GM23338 (cell line): ENCODE measurements at regions not wholly inside any gene's neighbourhood (a gene's known extent, or its start where the extent isn't known, plus 50 kb on each side); places are given as distances from the start of the nearest gene placed in this dataset.

Experiments
- ATAC-seq: fragments of 200-7000 bp; cut with Tn5 transposase; 3 replicates; pipeline ENCODE4 v1.9.1; 2020
- DNase-seq: peaks from one replicate; pipeline ENCODE4 v3.0.0-alpha.2; 2015; ENCODE audit warnings: low spot score
- H2AFZ ChIP-seq: fragments of 200-600 bp; sonication (generic); 2 replicates; pipeline ENCODE4 v1.8.0; 2016; ENCODE audit warnings: antibody characterized with exemption, mild to moderate bottlenecking, moderate library complexity
- H3F3A ChIP-seq: fragments of 200-600 bp; sonication (generic); replicated peaks from 2 replicates; pipeline ENCODE4 v1.8.0; 2017; ENCODE audit warnings: antibody characterized with exemption, mixed run types, low read depth
- H3K27ac ChIP-seq: fragments of 200-600 bp; sonication (generic); 2 replicates; pipeline ENCODE4 v1.6.1; 2016; ENCODE audit warnings: low read depth
- H3K27me3 ChIP-seq: fragments of 200-600 bp; sonication (generic); 2 replicates; pipeline ENCODE4 v1.8.0; 2016; ENCODE audit warnings: mild to moderate bottlenecking, mixed run types, moderate library complexity; ENCODE audit not compliant: insufficient read depth
- H3K36me3 ChIP-seq: fragments of 200-600 bp; sonication (generic); 2 replicates; pipeline ENCODE4 v1.8.0; 2016; ENCODE audit warnings: mild to moderate bottlenecking; ENCODE audit not compliant: insufficient read depth
- H3K4me1 ChIP-seq: fragments of 200-600 bp; sonication (generic); 2 replicates; pipeline ENCODE4 v1.8.0; 2016; ENCODE audit warnings: mild to moderate bottlenecking, moderate library complexity; ENCODE audit not compliant: insufficient read depth
- H3K4me2 ChIP-seq: fragments of 200-600 bp; sonication (generic); 2 replicates; pipeline ENCODE4 v1.7.1; 2017; ENCODE audit warnings: mixed run types
- H3K4me3 ChIP-seq: fragments of 200-600 bp; sonication (generic); 2 replicates; pipeline ENCODE4 v1.6.1; 2016; ENCODE audit warnings: mixed run types
- H3K79me2 ChIP-seq: fragments of 200-600 bp; sonication (generic); replicated peaks from 2 replicates; pipeline ENCODE4 v1.8.0; 2017; ENCODE audit warnings: mild to moderate bottlenecking; ENCODE audit not compliant: insufficient read depth
- H3K9me2 ChIP-seq: fragments of 200-600 bp; sonication (generic); 2 replicates; pipeline ENCODE4 v1.8.0; 2017; ENCODE audit not compliant: insufficient read depth
- H4K20me1 ChIP-seq: fragments of 200-600 bp; sonication (generic); replicated peaks from 2 replicates; pipeline ENCODE4 v1.8.0; 2017; ENCODE audit warnings: mild to moderate bottlenecking; ENCODE audit not compliant: insufficient read depth
- H3K27ac Mint-ChIP-seq: 2 replicates; pipeline ENCODE4 v1.8.0; 2020; ENCODE audit warnings: inconsistent platforms, mild to moderate bottlenecking, moderate library complexity, mixed read lengths
- H3K27me3 Mint-ChIP-seq: 3 replicates; pipeline ENCODE4 v1.8.0; 2022; ENCODE audit warnings: low read depth, mild to moderate bottlenecking, moderate library complexity, mixed read lengths, inconsistent platforms; ENCODE audit not compliant: insufficient read depth, poor library complexity
- H3K36me3 Mint-ChIP-seq: 3 replicates; pipeline ENCODE4 v1.8.0; 2021; ENCODE audit warnings: low read depth, mild to moderate bottlenecking, inconsistent platforms, moderate library complexity, mixed read lengths
- H3K4me1 Mint-ChIP-seq: 3 replicates; pipeline ENCODE4 v1.8.0; 2020; ENCODE audit warnings: mild to moderate bottlenecking, inconsistent platforms, mixed read lengths
- H3K4me3 Mint-ChIP-seq: 3 replicates; pipeline ENCODE4 v1.8.0; 2021; ENCODE audit warnings: moderate library complexity, mild to moderate bottlenecking, inconsistent platforms, mixed read lengths
- H3K9me3 Mint-ChIP-seq: 3 replicates; pipeline ENCODE4 v1.8.0; 2020; ENCODE audit warnings: moderate library complexity, mild to moderate bottlenecking, inconsistent platforms, mixed read lengths
- CREB1 ChIP-seq: fragments of 250-450 bp; sonication (Bioruptor Pico); IDR thresholded peaks from 2 replicates; pipeline ENCODE4 v1.5.0; 2020; ENCODE audit warnings: low read depth, mild to moderate bottlenecking, moderate library complexity
- CTCF ChIP-seq, 2 experiments: fragments of 200-600 bp in 1 of 2; sonication (generic) in 1 of 2; conservative IDR thresholded peaks; 2 replicates each; pipeline versions ENCODE4 v1.5.1 to v1.6.1; 2016 to 2017; ENCODE audit warnings: antibody characterized with exemption in 2 of 2, low read depth in 2 of 2, mild to moderate bottlenecking in 2 of 2, moderate library complexity in 1 of 2
- ETS1 ChIP-seq: IDR thresholded peaks from 2 replicates; pipeline ENCODE4 v1.6.1; 2016; ENCODE audit warnings: antibody characterized with exemption
- EZH2 ChIP-seq: fragments of 200-600 bp; sonication (generic); IDR thresholded peaks from one replicate; pipeline ENCODE4 v1.8.0; 2017; ENCODE audit warnings: antibody characterized with exemption, mild to moderate bottlenecking, low read depth; ENCODE audit not compliant: unreplicated experiment
- JUNB ChIP-seq: IDR thresholded peaks from one replicate; pipeline ENCODE4 v1.6.1; 2016; ENCODE audit warnings: antibody characterized with exemption; ENCODE audit not compliant: unreplicated experiment
- NANOG ChIP-seq: IDR thresholded peaks from 2 replicates; pipeline ENCODE4 v1.6.1; 2016; ENCODE audit warnings: antibody characterized with exemption, borderline replicate concordance
- POLR2AphosphoS5 ChIP-seq: IDR thresholded peaks from 2 replicates; pipeline ENCODE4 v1.6.1; 2016; ENCODE audit warnings: antibody characterized with exemption, low read depth
- REST ChIP-seq: IDR thresholded peaks from one replicate; pipeline ENCODE4 v1.6.1; 2018; ENCODE audit warnings: antibody characterized with exemption; ENCODE audit not compliant: unreplicated experiment
- STAT1 ChIP-seq: IDR thresholded peaks from one replicate; pipeline ENCODE4 v1.6.1; 2016; ENCODE audit warnings: antibody characterized with exemption; ENCODE audit not compliant: unreplicated experiment
- ZNF114 ChIP-seq: fragments of 250-450 bp; sonication (Bioruptor Pico); IDR thresholded peaks from 2 replicates; pipeline ENCODE4 v1.5.0; 2020; ENCODE audit warnings: mild to moderate bottlenecking, moderate library complexity
- ZNF331 ChIP-seq: fragments of 250-450 bp; sonication (Bioruptor Pico); IDR thresholded peaks from 2 replicates; pipeline ENCODE4 v1.5.0; 2020; ENCODE audit warnings: low read depth, mild to moderate bottlenecking, moderate library complexity

- TF ChIP-seq CTCF (conservative IDR thresholded peaks at IDR 0.05; ENCODE audit: low read depth in 2 of 2) (no peak), POLR2AphosphoS5 (no peak), CREB1 (CRISPR knock-in tag) (no peak), REST (no peak), JUNB (no peak), ETS1 (no peak), ZNF114 (CRISPR knock-in tag) (no peak), NANOG (no peak)
Observed at GRCh38 chr6:71430018-71430417, 141.4 kb downstream of the OGFRL1 start (continued).

- H3K4me1 Mint-ChIP-seq, result peaks cover 9% of the 10 kb centered on the region; the same call in 2 of the 3 replicates
- no peak for DNase-seq
- no peak for TF ChIP-seq STAT1
- TF ChIP-seq CREB1 (CRISPR knock-in tag), result no peak
- TF ChIP-seq EZH2, result no peak
- TF ChIP-seq NANOG, result no peak
- no peak for TF ChIP-seq ZNF331 (CRISPR knock-in tag)
- no peak for TF ChIP-seq CTCF (conservative IDR thresholded peaks at IDR 0.05; ENCODE audit: low read depth in 2 of 2)
- TF ChIP-seq POLR2AphosphoS5, result no peak
- TF ChIP-seq REST, result no peak
- no peak for TF ChIP-seq ETS1
- no peak for TF ChIP-seq JUNB
Observed at GRCh38 chr6:71433441-71433840, 144.8 kb downstream of the OGFRL1 start.

More at GRCh38 chr6:71433441-71433840, 144.8 kb downstream of the OGFRL1 start:
- Histone ChIP-seq H4K20me1 (no peaks in the 10 kb centered on the region), H3K4me1 (peaks cover 5% of the 10 kb centered on the region; the same call in 1 of the 2 replicates), H3K79me2 (no peaks in the 10 kb centered on the region), H3K36me3 (no peaks in the 10 kb centered on the region), H2AFZ (no peak overlapping the region), H3K27me3 (no peaks in the 10 kb centered on the region), H3K4me2 (no peak overlapping the region), H3K9me2 (no peaks in the 10 kb centered on the region), H3K27ac (no peak overlapping the region), H3F3A (no peaks in the 10 kb centered on the region), H3K4me3 (no peak overlapping the region)
- no peak for ATAC-seq
- Mint-ChIP-seq H3K36me3 (no peaks in the 10 kb centered on the region), H3K27me3 (no peaks in the 10 kb centered on the region), H3K9me3 (no peaks in the 10 kb centered on the region; the same call in 2 of the 3 replicates), H3K4me3 (no peak overlapping the region), H3K27ac (no peak overlapping the region)
